IPS-18c (cell line): ENCODE measurements at regions not wholly inside any gene's neighbourhood (a gene's known extent, or its start where the extent isn't known, plus 50 kb on each side); places are given as distances from the start of the nearest gene placed in this dataset.

ENCODE experiments used
- H3K4me3 ChIP-seq: 2 replicates; pipeline ENCODE4 v1.7.0; 2013; ENCODE audit warnings: low read depth, mild to moderate bottlenecking, low read length, moderate library complexity; ENCODE audit not compliant: insufficient read depth
- H3K9me3 ChIP-seq: one replicate; pipeline ENCODE4 v1.6.1; 2013; ENCODE audit warnings: mild to moderate bottlenecking, low read length, moderate library complexity; ENCODE audit not compliant: control insufficient read depth, insufficient read depth

GRCh38 chr2:40725950-40726349, 274.1 kb upstream of the SLC8A1 start:
- no peak overlapping the region for H3K4me3 ChIP-seq
- no peaks in the 10 kb centered on the region for H3K9me3 ChIP-seq

DNA sequence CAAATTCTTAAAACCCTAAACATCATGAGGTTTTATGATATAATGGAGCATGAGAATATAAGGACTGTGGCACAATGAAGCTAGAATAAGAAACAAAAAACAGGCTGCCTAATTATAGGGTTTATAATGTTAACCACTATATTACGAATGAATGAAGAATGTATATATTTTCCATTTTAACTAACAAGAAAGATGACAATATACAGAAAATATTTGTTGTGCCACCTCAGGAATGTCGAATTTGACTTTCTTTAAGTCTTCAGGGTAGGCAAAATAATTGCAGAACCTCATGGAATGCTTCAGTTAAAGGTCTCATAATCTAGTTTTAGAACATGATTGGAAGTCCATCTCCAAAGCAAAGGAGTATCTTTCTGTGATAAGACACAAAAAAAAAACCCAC, 282.9 kb upstream of the SLC8A1 start:
- Histone ChIP-seq H3K4me3 (no peak overlapping the region), H3K9me3 (no peaks in the 10 kb centered on the region)

DNA sequence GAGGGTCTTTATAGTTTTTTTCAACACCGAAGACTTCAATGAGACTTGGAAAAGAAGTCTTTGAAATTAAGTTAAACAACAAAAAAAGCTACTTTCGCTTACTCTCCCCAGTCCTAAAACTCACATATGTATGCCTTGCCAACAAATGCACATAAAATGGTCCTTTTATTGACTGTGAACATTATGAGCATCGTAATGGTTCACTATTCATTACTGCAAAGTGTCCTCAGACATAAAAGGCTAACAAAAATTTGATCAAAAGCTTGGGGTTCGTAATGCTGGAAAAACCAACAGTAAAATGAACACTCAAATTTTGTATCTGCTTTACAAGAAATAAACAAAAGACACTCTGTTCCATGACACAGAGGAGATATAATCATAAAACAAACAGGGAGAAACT, 285.3 kb upstream of the SLC8A1 start:
- no peaks in the 10 kb centered on the region for H3K9me3 ChIP-seq
- H3K4me3 ChIP-seq, result no peak overlapping the region

DNA sequence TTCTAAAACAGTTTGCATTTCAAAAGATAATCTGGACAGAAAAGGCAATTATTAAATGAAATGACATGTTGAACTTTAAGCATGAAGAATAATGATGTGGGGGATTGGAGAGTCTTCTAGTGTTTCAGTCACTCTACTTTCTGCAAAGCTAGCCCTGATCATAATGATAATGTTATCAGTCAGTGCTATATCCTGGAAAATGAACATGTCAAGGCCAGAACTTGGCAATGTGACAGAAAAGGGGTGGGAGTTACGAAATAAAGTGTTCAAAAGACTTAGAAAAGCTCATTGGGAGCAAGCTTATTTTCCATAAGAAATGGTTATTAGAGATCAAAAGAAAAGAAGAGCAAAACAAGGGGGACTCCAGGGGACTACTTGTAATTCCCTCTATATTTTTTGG, 288.5 kb upstream of the SLC8A1 start:
- no peak overlapping the region for H3K4me3 ChIP-seq
- no peaks in the 10 kb centered on the region for H3K9me3 ChIP-seq

DNA sequence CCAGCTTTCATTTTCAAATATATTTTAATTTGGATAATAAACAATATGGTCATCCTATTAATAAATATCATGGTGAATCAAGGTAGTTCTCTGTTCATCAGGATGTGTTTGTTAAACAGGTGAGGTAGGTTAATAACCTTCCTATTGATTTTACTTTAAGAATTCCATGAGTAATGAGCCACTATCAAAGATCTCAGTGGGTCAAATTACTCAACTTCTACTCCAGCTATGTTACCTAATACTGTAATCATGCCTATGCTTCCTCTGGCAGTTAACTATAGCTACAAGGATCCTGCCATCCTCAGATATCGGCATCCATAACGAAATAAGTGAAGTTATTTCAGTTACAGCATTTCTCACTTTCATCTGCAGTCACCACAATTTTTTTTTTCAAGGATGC, 289.6 kb upstream of the SLC8A1 start:
- Histone ChIP-seq H3K9me3 (no peaks in the 10 kb centered on the region), H3K4me3 (no peak overlapping the region)

DNA sequence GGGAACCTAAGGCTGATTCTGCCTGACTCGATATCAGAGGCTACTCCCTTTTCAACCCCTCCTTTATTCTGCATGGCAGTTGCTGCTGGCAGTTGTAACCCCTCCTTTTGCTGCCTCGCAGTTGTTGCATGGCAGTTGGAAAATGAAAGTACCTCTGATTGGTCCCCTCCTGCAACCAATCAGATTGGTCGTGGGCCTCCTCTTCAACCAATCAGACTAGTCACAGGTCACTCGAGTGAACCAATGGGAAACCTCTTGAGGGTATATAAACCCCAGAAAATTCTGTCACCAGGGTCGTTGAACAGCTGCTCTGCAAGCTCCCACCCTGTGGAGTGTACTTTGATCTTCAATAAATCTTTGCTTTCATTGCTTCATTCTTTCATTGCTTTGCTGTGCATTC, 294.3 kb upstream of the SLC8A1 start:
- Histone ChIP-seq H3K4me3 (no peak overlapping the region), H3K9me3 (no peaks in the 10 kb centered on the region)

GRCh38 chr2:40751981-40752380, 300.1 kb upstream of the SLC8A1 start:
- Histone ChIP-seq H3K9me3 (no peaks in the 10 kb centered on the region), H3K4me3 (no peak overlapping the region)

DNA sequence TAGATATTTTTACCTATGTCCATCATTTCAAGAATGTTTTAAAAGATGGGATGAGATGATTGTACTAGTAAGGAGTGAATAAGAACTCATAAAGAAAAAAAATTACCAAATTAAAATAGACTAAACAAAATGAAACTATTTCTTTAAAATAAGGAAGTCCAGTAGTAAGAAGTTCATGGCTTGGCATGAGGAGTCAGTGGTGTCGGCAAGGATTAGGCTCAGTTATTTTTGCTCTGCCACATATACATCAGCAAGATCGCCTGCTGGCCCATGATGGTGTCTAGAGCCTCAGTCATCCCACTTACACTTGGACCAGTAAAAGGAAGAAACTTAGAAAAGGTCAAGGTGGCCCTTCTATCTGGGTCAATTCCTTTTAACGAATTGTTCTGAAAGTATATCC, 300.9 kb upstream of the SLC8A1 start:
- H3K9me3 ChIP-seq, result no peaks in the 10 kb centered on the region
- H3K4me3 ChIP-seq, result no peak overlapping the region

GRCh38 chr2:40754912-40755311, 303.0 kb upstream of the SLC8A1 start:
- no peaks in the 10 kb centered on the region for H3K9me3 ChIP-seq
- no peak overlapping the region for H3K4me3 ChIP-seq

DNA sequence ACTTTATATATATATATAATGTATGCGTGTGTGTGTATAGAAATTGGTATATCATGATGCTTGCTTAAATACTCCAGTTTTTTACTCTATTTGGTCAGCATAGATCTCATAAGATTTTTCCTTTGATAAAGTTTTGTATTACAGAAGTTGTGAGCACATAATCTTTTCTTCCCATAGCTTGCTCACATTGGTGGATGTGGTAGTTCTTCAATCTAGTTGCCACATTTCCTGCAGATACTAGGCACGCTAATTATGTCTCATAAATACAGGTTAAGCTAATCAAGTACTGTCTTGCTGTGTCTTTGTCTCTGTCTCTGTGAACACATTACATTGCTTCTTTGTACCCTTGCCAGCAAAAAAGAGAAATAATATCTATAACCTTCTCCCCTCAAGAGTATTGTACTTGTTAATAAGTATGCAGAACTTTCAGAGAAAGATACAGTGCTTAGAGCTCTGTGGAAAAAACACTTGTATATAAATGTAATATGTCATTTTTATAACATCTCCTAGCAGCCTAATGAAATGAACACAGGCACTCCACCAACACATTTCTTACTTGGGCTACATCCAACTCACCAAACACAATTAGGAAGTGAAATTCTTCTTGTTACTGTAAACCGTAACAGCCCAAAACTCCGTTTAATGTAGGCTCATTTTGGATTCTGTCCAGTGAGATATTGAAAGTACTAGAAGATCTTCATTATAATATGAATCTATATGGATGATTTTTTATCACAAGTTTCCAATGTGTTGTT, 306.7 kb upstream of the SLC8A1 start:
- H3K9me3 ChIP-seq, result no peaks in the 10 kb centered on the region
- no peak overlapping the region for H3K4me3 ChIP-seq

GRCh38 chr2:40760071-40760666, 308.3 kb upstream of the SLC8A1 start:
- Histone ChIP-seq H3K9me3 (no peaks in the 10 kb centered on the region), H3K4me3 (no peak overlapping the region)

DNA sequence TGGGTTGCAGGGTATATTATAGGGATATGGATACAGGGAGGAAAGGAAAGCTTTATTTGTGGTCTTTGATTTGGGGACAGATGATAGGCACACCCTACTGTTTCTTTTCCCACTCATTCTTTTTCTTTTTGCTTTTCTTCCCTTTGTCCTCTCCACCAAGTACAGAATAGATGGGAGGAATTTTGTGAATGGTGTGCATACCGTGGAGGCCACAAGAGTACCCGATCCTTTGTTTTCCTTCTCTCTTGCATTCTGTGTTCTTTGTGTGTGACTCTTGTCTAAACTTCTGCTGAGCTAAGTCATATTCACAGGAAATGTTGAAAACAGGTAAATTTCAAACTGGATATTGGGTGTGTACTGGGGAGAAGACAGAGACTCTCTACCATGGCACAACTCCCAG, 321.4 kb upstream of the SLC8A1 start:
- H3K4me3 ChIP-seq, result no peak overlapping the region
- no peaks in the 10 kb centered on the region for H3K9me3 ChIP-seq

DNA sequence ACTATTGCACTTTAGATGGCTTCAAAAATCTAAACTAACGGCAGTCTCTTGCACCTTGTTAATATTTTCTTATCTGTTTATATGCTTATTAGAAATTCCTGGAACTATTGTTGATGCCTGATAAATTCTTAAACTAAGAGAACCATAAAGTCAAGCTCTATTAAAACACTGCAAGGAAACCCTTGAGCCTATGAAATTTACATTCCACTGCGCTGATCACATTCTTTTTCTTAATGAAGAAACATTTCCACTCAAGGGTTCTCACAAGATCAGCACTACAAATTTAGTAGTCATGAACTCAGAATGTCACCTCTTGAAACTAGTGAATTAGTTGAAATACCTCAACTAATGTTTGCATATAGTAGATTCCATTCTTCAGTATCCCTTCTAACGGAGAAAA, 331.8 kb upstream of the SLC8A1 start:
- H3K9me3 ChIP-seq, result peaks cover 2% of the 10 kb centered on the region
- H3K4me3 ChIP-seq, result no peak overlapping the region

GRCh38 chr2:40786636-40787035, 334.7 kb upstream of the SLC8A1 start:
- H3K4me3 ChIP-seq, result no peak overlapping the region

GRCh38 chr2:40797120-40797519, 345.2 kb upstream of the SLC8A1 start:
- Histone ChIP-seq H3K9me3 (no peaks in the 10 kb centered on the region), H3K4me3 (no peak overlapping the region)

More at GRCh38 chr2:40786636-40787035, 334.7 kb upstream of the SLC8A1 start:
- H3K9me3 ChIP-seq, result peaks cover 2% of the 10 kb centered on the region

DNA sequence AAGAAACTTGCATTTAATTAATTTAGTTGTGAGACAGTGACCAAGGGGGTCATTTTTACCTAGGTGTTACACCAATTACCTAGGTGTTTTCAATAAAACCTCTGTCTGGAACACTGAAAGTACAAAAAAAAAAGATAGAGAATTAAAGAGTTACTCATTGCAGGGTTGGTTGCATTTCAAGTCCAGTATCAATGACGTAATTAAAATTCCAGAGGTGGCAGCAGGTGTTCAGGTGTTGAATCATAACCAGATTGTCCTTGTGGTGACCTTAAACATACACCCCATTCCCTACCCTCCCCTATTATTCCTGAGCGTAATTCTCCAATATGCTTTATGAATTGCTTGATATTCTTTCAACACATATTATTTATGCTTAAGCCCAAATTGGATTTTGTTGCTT, 352.0 kb upstream of the SLC8A1 start:
- Histone ChIP-seq H3K9me3 (no peaks in the 10 kb centered on the region), H3K4me3 (no peak overlapping the region)

DNA sequence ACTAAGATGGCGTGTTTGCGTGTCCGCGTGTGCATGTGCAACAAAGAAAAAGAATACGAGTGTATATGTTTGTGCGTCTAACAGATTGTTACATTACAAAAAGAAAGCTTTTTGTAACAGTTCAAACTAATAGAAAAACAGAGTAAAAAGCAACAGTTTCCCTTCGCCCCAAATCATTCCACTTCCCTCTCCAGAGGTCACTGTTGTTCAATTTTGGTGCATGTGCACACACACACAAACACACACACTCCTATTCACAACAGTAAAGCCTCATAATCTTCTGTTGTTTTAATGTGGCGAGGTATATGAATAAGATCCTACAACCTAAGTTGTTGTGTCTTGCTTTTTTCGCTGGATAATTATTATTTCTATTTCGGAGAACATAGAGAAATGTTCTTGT, 357.3 kb upstream of the SLC8A1 start:
- no peak overlapping the region for H3K4me3 ChIP-seq
- H3K9me3 ChIP-seq, result no peaks in the 10 kb centered on the region

GRCh38 chr2:40814616-40815015, 362.7 kb upstream of the SLC8A1 start:
- Histone ChIP-seq H3K4me3 (no peak overlapping the region), H3K9me3 (no peaks in the 10 kb centered on the region)

DNA sequence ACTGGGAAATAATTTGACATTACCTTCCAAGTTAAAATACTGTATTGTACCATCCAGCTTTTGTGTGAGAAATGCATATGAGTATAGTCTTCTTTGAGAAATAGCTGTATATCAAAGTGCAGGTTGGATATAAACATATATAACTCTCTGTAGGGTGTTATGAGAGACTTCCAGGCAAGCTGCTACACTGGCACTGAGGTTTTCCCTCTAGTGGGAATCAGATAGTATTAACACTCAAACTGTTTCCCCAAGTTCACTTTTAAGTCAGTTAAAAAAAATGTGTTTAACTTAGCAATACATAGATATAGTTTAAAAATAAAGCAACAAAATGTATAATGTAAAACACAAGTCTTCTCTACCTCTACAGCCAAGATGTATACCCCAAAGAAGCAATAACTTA, 368.4 kb upstream of the SLC8A1 start:
- H3K4me3 ChIP-seq, result no peak overlapping the region

More for the DNA sequence above, 368.4 kb upstream of the SLC8A1 start:
- H3K9me3 ChIP-seq, result no peaks in the 10 kb centered on the region
